ENCODE measurements at regions not wholly inside any gene's neighbourhood (a gene's known extent, or its start where the extent isn't known, plus 50 kb on each side); places are given as distances from the start of the nearest gene placed in this dataset.

- DNase-seq (ENCODE audit: extremely low read depth, low read depth): no peak
- no peak overlapping the region for H3K4me3 ChIP-seq (replicated peaks; ENCODE audit: low read depth, low read length)
- no peak for TF ChIP-seq CTCF (IDR thresholded peaks at IDR 0.05; ENCODE audit: low read depth, low read length, missing control alignments)
These were observed 72.4 kb downstream of the NHLRC3 start for GRCh38 chr13:39110518-39111097.

GRCh38 chr13:39111145-39111544 lies 72.9 kb downstream of the NHLRC3 start:
- no peak for TF ChIP-seq CTCF (IDR thresholded peaks at IDR 0.05; ENCODE audit: low read depth, low read length, missing control alignments)
- no peak overlapping the region for H3K4me3 ChIP-seq (replicated peaks; ENCODE audit: low read depth, low read length)
- DNase-seq (ENCODE audit: extremely low read depth, low read depth): no peak

GRCh38 chr13:39119422-39119821 lies 81.2 kb downstream of the NHLRC3 start:
- no peak for DNase-seq (ENCODE audit: extremely low read depth, low read depth)
- TF ChIP-seq CTCF (IDR thresholded peaks at IDR 0.05; ENCODE audit: low read depth, low read length, missing control alignments): no peak

DNA sequence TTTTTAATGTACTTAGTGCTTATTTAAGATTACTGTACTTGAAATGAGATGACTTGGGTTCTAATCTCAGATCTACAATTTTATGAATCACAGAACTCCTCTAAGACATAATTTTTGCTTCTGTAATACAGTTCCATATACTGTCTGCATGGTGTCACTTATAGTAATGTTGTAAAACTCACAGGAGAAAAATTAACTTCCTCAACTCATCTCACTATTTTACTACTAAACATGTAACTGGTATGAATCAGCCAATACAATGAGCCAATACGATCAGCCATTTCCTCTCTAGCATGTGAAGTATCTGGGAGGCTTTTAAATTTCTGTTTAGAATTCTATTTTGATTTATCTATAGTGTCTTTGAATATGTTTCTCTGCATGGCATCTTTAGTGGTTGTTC lies 85.3 kb downstream of the NHLRC3 start:
- H3K4me3 ChIP-seq (replicated peaks; ENCODE audit: low read depth, low read length): no peak overlapping the region
- no peak for TF ChIP-seq CTCF (IDR thresholded peaks at IDR 0.05; ENCODE audit: low read depth, low read length, missing control alignments)
- no peak for DNase-seq (ENCODE audit: extremely low read depth, low read depth)

More at GRCh38 chr13:39119422-39119821, 81.2 kb downstream of the NHLRC3 start:
- H3K4me3 ChIP-seq (replicated peaks; ENCODE audit: low read depth, low read length): no peak overlapping the region

GRCh38 chr13:39129213-39129612 lies 91.0 kb downstream of the NHLRC3 start:
- H3K4me3 ChIP-seq (replicated peaks; ENCODE audit: low read depth, low read length): no peak overlapping the region
- no peak for DNase-seq (ENCODE audit: extremely low read depth, low read depth)
- TF ChIP-seq CTCF (IDR thresholded peaks at IDR 0.05; ENCODE audit: low read depth, low read length, missing control alignments): no peak

DNA sequence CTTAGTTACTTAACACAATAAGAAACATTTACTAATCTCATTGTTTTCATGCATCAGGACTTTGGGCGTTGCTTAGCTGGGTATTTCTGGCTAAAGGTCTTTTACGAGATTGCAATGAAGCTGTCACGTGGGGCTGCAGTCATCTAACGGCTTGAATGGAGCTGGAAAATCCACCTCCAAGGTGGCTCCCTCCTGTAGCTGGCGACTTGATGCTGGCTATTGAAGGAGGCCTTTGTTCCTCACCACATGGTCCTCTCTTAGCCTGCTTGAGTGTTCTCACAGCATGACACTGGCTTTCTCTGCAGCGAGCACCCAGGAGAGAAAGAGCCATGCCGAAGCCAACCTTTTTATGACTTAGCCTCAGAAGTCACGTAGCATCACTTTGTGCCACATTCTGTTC lies 92.0 kb downstream of the NHLRC3 start:
- no peak for DNase-seq (ENCODE audit: extremely low read depth, low read depth)
- TF ChIP-seq CTCF (IDR thresholded peaks at IDR 0.05; ENCODE audit: low read depth, low read length, missing control alignments): no peak
- no peak overlapping the region for H3K4me3 ChIP-seq (replicated peaks; ENCODE audit: low read depth, low read length)

Measured in HFF-Myc (cell line).